ENCODE measurements at regions not wholly inside any gene's neighbourhood (a gene's known extent, or its start where the extent isn't known, plus 50 kb on each side); places are given as distances from the start of the nearest gene placed in this dataset.

DNA sequence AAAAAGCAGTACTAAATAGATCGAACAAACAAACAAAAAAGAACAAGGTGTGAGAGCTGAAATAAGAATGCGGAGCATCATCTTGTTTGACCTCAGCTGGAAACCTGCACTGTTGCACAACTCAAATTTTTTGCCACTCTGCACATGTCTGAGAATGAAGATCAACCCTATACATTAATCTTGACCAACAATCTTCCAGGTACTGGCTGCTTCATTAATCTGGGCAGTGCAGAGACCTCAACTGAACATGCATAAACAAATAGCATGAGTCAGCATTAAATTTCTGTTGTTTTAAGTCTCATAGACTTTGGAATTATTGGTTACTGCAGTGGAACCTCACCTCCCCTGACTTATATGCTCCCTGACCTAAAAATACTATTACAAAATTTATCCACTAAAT, 114.6 kb upstream of the FTMT start:
- no peak for DNase-seq (ENCODE audit: low spot score)

DNA sequence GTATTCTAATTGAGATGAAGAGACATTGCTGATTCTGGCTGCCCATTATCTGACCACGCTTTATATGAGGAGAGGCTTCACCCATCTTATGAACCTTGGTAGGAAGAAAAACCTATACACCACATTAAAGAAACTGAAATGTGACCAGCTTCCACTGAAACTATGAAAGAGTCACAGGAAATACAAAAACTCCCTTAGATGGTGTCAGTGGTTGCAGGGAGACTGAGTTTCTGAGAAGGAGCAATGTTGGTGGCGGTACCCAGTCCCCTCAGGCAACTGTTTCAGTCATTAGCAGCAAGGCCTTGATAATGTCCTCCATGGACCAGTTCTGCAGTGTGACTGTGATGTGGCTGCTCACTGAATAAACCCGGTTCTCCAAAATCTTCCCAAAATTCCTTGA, 110.5 kb upstream of the FTMT start:
- no peak for DNase-seq (ENCODE audit: low spot score)

DNA sequence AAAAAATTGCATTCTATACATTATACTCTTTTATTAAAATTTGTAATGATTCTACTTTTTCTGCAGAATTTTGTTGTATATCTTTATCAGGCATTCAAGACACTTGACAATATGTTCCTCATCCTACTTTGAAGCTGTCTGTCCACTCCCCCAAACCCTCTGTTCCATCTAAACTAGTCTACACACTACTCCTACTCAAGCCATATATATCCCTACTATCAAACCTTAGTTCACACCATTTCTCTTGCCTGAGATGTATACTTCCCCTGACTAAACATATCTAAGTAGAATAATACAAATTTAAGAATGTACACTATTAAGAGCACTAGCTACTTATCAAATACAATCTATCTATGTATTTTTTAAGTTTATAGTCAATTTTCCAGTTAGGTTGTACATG, 107.1 kb upstream of the FTMT start:
- DNase-seq (ENCODE audit: low spot score) = no peak

DNA sequence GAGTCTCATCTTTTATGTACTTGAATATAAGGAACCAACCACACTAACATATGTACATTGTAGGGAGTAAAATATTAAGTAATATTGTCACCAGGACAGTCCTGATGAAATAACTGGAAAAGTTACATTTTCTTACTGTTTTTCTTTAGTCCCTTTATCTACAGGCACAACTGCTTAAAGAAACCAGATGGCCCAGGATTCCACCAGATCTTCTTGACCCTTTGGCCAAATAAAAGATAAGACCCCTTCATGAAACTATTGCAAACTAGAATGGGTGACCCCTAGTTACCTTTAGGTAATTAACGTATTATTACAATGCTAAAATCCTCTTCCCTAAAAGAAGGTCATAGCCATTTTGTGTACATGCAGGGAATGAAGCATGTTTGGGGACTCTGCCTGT, 106.3 kb upstream of the FTMT start:
- DNase-seq (ENCODE audit: low spot score) = no peak

DNA sequence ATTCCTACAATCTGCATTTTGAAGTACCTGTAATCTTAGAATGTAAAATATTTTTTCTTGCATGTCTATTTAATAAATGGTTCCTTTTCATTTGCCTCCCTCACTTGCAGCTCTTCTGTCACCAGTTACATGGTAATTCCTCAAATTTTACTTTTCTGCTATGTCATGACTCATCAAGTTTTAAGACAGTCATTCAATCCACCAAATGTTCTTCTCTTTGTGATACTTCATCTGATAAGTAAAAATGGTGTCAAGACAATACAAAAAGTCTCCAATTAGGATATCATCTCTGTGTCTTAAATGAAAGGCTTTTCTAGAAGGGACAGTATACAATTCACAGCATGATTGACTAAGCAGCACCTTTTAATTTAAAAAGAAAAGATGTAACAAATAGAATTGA, 104.9 kb upstream of the FTMT start:
- no peak for DNase-seq (ENCODE audit: low spot score)

DNA sequence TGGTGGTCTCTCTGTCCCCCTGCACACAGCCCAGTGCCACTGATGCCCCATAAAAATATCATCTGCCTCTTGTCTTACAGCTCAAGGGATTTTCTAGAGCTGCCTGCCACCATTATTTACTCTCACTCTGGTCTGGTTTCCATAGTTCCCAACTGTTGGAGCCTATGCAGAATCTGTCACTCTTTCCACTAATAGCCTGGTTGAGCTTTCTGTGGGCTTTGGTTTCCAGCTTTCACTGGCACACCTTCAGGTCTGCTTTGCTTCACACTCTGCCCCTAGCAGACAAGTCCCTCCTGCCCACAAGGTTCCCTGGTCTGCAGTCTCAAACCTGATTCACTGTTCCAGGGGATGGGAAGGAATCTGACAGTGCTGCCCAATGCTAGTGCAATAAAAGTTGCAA, 103.0 kb upstream of the FTMT start:
- DNase-seq (ENCODE audit: low spot score) = no peak

DNA sequence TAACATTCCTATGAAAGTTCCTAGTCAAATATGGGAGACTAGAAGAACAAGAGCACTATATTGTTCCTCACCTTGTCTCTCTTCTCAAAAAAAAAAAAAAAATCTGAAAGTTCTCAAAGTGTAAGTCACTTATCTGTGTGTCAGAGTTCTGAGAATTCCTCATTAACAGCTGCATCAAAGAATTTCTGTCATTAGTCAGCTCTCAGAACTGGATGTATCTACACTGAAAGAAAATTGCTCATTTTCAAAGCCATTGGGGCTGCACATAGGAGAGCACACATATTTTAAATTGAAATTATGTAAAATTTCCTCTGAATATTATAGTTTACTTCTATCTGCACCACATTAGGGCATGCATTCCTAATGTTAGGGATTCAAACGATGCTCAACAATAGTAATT, 99.5 kb upstream of the FTMT start:
- no peak for DNase-seq (ENCODE audit: low spot score)

DNA sequence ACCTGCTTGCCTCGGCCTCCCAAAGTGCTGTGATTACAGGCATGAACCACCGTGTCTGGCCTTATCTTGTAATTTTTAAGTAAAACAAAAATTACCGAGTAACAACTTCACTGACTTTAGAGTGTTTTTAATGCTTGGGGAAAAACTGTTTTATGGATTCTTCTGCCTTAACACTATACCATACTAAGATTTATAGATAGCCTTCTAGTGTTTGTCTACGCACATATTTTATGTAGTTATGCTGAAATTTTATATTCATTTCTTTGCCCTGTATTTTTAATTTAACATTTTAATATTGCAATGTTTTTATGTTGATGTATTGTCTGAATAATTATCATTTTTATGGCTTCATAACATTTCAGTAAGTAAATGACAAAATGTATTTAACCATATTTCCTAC, 96.4 kb upstream of the FTMT start:
- no peak for DNase-seq (ENCODE audit: low spot score)

DNA sequence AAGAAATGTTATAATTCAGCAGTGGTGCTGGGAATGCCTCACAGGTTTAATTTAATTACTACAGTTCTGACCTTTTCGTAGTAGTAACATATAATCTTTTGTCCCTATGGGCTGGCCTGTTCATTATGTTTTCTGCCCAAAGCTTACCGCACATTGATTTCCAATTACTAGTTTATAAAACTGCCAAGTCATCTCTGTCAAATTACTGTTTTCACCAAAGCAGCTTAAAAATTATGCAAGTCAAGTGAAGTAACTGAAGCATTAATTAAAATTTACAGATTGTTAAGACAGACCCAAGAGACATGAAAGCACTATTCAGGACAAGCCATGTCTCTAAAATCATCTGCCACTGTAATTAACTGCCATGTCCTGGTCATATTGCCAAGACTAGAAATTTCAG, 93.9 kb upstream of the FTMT start:
- DNase-seq (ENCODE audit: low spot score) = no peak

DNA sequence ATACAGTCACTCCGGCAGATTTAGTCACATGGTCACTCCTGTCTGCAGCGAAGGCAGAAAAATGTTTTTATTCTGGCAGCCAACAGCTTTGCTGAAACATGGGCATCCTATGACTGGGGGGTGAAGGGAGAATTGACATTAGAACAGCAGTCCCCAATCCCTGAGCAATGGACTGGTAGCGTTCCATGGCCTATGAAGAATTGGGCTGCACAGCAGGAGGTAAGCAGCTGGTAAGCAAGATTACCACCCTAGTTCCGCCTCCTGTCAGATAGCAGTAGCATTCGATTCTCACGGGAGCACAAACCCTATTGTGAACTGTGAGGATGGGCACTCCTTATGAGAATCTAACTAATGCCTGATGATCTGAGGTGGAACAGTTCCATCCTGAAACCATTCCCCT, 93.1 kb upstream of the FTMT start:
- no peak for DNase-seq (ENCODE audit: low spot score)

DNA sequence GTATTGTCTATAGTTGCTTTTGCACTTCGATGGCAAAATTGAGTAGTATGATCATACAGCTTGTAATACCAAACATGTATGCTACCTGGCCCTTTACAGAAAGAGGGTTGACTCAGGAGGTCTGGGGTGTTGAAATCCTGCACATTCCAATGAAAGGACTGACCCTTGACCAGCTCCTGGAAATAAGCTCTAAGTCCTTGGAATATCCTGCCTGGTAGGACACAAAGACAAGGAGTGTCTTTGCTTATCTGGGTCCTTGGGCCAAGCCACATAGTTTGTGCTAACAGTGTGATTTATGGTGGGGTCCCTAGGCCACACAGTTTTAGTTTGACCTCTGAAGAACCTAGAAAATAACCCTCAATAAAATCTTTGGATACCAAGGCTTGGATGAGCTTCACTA, 89.3 kb upstream of the FTMT start:
- no peak for DNase-seq (ENCODE audit: low spot score)

DNA sequence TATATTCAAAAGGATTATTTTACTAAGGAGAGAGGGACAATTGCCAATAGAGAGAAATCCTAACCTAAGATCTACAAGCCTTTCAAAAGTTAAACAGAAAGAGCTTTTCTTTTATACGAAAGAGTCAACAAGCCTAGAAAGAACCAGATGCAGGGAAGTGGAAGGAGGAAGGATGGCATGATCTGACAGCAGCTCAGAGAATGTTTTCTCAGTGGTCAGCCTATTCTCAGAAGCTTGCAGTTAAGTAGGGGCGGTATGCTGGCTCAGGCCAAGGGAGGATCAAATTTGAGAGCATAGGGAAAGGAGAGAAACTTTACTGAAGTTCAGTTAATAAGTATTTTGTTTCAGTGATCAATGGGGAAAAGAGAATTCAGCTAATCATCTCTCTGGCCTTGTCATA, 88.0 kb upstream of the FTMT start:
- no peak for DNase-seq (ENCODE audit: low spot score)

DNA sequence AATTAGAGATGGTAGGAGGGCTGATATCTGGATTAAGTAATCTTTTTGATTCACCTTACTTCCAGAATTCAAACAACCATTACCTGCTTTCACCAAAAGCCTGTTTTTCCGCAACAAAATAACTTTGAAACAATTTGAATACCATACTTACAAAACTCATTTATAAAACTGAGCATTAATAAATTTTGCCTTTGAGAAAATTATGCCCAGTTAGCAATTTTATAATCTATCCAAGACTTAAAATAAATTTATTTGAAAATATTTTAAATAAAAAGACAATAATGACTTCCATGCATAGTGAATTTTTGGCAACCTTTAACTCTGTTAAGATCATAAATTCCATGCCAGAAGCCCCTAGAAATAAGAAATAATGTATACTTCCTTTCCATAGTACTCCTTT, 71.3 kb upstream of the FTMT start:
- DNase-seq (ENCODE audit: low spot score) = no peak

DNA sequence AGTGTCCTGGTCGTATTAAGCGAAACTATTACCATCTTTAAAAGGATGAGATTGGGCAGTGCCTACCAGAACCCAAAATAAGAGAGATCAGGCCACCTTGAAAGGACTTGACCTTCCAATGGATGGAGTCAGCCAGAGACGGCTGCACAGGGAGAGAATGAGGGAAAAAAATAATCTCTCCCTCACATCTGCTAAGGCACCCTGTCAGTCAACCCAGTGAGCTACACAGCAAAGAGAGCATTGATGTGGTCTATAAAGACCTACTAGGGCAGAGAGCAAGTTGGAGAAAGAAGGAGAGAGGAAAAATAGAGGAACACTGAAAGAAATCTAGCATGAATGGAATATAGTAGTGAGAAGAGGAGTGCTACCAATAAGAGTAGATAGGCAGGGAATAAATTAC, 68.0 kb upstream of the FTMT start:
- no peak for DNase-seq (ENCODE audit: low spot score)

DNA sequence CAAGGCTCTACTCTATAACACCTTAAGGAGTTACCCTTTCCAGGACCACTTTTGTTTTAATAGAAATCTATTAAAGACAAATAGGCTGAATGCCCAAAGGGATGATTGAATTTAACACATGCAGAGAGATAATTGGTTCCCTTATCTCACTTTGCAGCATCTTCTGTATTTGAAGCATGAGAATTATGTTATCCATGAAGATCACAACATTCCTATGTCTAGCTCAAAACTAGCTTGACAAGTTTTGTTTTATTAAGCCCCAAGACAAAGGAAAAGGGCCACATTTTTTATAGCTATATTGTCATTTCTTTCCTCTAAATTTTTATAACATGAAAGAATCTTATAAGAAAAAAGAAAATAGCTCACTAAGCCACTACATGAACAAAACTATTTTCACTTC, 57.9 kb upstream of the FTMT start:
- no peak for DNase-seq (ENCODE audit: low spot score)

DNA sequence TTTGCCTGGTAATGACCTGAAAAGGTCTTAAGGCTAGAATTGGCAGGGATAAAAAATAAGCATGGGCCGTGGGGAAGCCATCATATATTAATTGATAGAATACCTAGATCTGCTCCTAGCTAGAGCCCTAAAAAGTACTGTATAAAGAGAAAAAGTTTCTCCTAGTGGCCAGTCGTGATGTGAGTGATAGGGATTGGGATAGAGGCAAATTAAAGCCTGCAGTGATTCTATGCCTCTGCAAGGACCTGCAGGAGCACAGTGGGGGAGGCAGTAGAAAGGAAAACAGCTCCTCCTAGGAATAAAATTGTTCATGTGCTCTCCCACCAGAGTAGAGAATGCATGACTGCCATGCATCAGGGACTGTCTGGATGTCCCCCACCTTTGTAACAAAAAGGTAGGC, 56.2 kb upstream of the FTMT start:
- DNase-seq (ENCODE audit: low spot score) = no peak

DNA sequence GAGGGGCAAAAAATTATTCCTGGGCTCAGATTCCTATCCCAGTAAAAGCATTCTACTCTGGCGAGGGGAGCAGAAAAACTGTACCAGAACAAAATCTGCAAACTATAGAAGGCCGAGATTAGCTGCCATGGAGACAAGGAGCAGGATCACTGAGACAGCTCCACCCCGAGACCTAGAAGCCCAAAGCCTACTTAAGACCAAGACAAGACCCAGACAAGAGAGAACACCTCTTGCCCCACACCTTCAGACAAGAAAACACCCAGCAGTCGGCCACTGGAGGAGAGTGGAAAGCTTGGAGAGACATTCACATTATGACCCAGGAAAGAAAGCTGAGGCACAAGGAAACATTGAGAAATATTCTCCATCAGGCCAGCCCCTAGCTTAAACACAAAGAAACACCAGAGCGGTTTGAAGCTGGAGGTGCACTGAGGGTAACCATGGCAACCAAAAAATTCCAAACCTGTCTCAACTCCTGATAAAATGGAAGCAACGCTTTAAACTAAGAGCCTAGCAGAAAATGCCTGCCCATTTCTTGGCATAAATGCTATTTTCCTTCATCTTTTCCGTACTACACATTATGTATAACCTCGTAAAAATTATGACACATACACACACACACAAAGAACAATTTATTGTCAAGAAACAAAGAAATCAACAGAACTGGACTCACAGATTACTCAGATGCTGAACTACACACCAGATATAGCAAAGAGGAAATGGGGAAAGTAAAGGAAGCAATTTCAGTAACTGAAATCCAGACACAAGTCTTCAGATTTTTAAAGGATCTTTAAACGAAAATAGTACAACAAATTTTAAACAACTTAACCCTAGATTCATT, 53.8 kb upstream of the FTMT start:
- no peak for DNase-seq (ENCODE audit: low spot score)

Data from putamen (tissue), 1 donor.